ENCODE measurements at regions not wholly inside any gene's neighbourhood (a gene's known extent, or its start where the extent isn't known, plus 50 kb on each side); places are given as distances from the start of the nearest gene placed in this dataset.

DNA sequence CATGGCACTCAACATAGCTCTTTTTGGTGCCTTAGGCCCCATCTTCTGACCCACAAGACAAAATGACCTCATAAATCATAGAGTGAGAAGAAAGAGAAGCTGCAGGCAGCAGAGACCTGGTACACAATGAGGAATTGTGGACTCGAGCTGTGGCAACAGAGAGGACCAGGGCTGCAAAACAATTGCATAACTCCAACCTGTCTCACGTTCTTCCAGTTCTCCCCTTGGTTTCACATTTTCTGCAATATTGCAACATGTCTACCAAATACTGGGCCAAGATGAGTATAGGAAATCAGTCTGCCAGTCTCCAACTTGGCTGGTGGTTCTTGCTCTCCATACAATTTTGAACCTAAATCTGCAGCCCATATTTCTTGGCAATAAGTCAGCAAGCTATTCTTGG is 105.3 kb downstream of the KDR start:
- 100% methylated on average over 1 of the region's 2 CpGs for WGBS (ENCODE audit: insufficient coverage)
- no peak overlapping the region for H3K27ac ChIP-seq (ENCODE audit: low read length in 2 of 2)
- peaks cover 0 to 1% (median 0%) of the 10 kb centered on the region in 3 donors for H3K9me3 ChIP-seq (ENCODE audit: control extremely low read depth in 1 of 3, control insufficient read depth in 2 of 3, insufficient read depth in 1 of 3, low read length in 2 of 3)
- no peaks in the 10 kb centered on the region for H4K20me1 ChIP-seq (ENCODE audit: control insufficient read depth, insufficient read depth, low read length, poor library complexity, severe bottlenecking)
- H3K27me3 Mint-ChIP-seq = peaks cover 19% of the 10 kb centered on the region
- no peak overlapping the region for H2AFZ ChIP-seq (ENCODE audit: insufficient read depth, low read depth, low read length, poor library complexity, severe bottlenecking)
- ChIA-PET POLR2A (no interaction called here), CTCF (no interaction called here)
- intact Hi-C loops (cut with micrococcal nuclease) = no loop called here
- no peak overlapping the region for H3K4me3 Mint-ChIP-seq
- no peaks in the 10 kb centered on the region for H3K4me1 Mint-ChIP-seq
- no peaks in the 10 kb centered on the region for H3K9me3 Mint-ChIP-seq (ENCODE audit: insufficient read depth)
- no peak overlapping the region for H3K9ac ChIP-seq (ENCODE audit: low read length)
- no peaks in the 10 kb centered on the region for H3K79me2 ChIP-seq (ENCODE audit: control insufficient read depth, insufficient read depth, low read length)
- DNase-seq (no peak), ATAC-seq (ENCODE audit: low read depth) (no peak)
- H3K4me2 ChIP-seq (replicated peaks; ENCODE audit: low read depth, low read length, poor library complexity, severe bottlenecking) = no peak overlapping the region
- no peak overlapping the region for H3K4me3 ChIP-seq (ENCODE audit: control extremely low read depth in 1 of 5, extremely low read depth in 1 of 5, insufficient read depth in 1 of 5, low read depth in 2 of 5, low read length in 4 of 5)
- H3K36me3 ChIP-seq (replicated peaks in 1 of 2; ENCODE audit: control extremely low read depth in 1 of 2, control insufficient read depth in 1 of 2, extremely low read depth in 1 of 2, insufficient read depth in 2 of 2, low read length in 1 of 2) = no peaks in the 10 kb centered on the region
- no peaks in the 10 kb centered on the region for H3K4me1 ChIP-seq (ENCODE audit: control insufficient read depth in 2 of 2, insufficient read depth in 2 of 2, low read length in 2 of 2)
- no peak for TF ChIP-seq EZH2 (IDR thresholded peaks at IDR 0.05; ENCODE audit: borderline replicate concordance, insufficient read depth, low read depth, low read length, poor library complexity, severe bottlenecking)
- TF ChIP-seq, protein P1, sequence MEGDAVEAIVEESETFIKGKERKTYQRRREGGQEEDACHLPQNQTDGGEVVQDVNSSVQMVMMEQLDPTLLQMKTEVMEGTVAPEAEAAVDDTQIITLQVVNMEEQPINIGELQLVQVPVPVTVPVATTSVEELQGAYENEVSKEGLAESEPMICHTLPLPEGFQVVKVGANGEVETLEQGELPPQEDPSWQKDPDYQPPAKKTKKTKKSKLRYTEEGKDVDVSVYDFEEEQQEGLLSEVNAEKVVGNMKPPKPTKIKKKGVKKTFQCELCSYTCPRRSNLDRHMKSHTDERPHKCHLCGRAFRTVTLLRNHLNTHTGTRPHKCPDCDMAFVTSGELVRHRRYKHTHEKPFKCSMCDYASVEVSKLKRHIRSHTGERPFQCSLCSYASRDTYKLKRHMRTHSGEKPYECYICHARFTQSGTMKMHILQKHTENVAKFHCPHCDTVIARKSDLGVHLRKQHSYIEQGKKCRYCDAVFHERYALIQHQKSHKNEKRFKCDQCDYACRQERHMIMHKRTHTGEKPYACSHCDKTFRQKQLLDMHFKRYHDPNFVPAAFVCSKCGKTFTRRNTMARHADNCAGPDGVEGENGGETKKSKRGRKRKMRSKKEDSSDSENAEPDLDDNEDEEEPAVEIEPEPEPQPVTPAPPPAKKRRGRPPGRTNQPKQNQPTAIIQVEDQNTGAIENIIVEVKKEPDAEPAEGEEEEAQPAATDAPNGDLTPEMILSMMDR (IDR thresholded peaks at IDR 0.05) = no peak
- H3K27ac Mint-ChIP-seq = no peak overlapping the region
- H3K27me3 ChIP-seq (replicated peaks in 1 of 4; ENCODE audit: control extremely low read depth in 1 of 4, control insufficient read depth in 3 of 4, insufficient read depth in 4 of 4, low read length in 3 of 4) = no peaks in the 10 kb centered on the region

DNA sequence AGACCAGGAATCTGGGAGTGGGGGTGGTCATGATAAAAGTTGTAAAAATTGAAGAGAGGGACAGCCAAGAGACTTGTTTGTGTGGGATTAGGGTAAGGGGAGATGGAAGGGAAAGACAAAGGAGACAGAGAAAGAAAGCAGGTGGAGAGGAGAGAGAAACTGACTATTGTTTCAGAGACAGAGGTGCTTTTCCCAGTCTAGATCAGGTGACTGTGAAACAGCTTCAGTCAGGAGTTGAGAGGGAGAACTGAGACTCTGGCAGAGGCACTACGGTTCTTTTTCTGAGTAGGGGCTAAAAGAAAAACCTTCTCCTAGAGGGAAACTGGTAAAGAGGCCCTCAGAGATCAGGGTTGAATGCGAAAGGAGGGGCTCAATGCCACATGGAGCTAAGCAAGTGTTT is 106.4 kb downstream of the KDR start:
- H2AFZ ChIP-seq (ENCODE audit: insufficient read depth, low read depth, low read length, poor library complexity, severe bottlenecking) = no peak overlapping the region
- WGBS (ENCODE audit: insufficient coverage) = no CpG with 5 or more reads among the region's 2 CpGs
- no peak overlapping the region for H3K27ac ChIP-seq (ENCODE audit: low read length in 2 of 2)
- no peak overlapping the region for H3K4me3 Mint-ChIP-seq
- no peak overlapping the region for H3K9ac ChIP-seq (ENCODE audit: low read length)
- no peak overlapping the region for H3K4me2 ChIP-seq (replicated peaks; ENCODE audit: low read depth, low read length, poor library complexity, severe bottlenecking)
- no peak overlapping the region for H3K4me3 ChIP-seq (ENCODE audit: control extremely low read depth in 1 of 5, extremely low read depth in 1 of 5, insufficient read depth in 1 of 5, low read depth in 2 of 5, low read length in 4 of 5)
- peaks cover 19% of the 10 kb centered on the region for H3K27me3 Mint-ChIP-seq
- H3K4me1 Mint-ChIP-seq = no peaks in the 10 kb centered on the region
- no peaks in the 10 kb centered on the region for H3K36me3 ChIP-seq (replicated peaks in 1 of 2; ENCODE audit: control extremely low read depth in 1 of 2, control insufficient read depth in 1 of 2, extremely low read depth in 1 of 2, insufficient read depth in 2 of 2, low read length in 1 of 2)
- H3K9me3 ChIP-seq (ENCODE audit: control extremely low read depth in 1 of 3, control insufficient read depth in 2 of 3, insufficient read depth in 1 of 3, low read length in 2 of 3) = peaks cover 0 to 1% (median 0%) of the 10 kb centered on the region in 3 donors
- CTCF ChIA-PET = no interaction called here
- no peak overlapping the region for H3K27ac Mint-ChIP-seq
- intact Hi-C loops (cut with micrococcal nuclease) = no loop called here
- TF ChIP-seq, protein P1 (IDR thresholded peaks at IDR 0.05) = no peak
- no peak for TF ChIP-seq EZH2 (IDR thresholded peaks at IDR 0.05; ENCODE audit: borderline replicate concordance, insufficient read depth, low read depth, low read length, poor library complexity, severe bottlenecking)
- no peak for DNase-seq
- ATAC-seq (ENCODE audit: low read depth) = no peak
- H3K27me3 ChIP-seq (replicated peaks in 1 of 4; ENCODE audit: control extremely low read depth in 1 of 4, control insufficient read depth in 3 of 4, insufficient read depth in 4 of 4, low read length in 3 of 4) = no peaks in the 10 kb centered on the region
- H4K20me1 ChIP-seq (ENCODE audit: control insufficient read depth, insufficient read depth, low read length, poor library complexity, severe bottlenecking) = no peaks in the 10 kb centered on the region
- H3K9me3 Mint-ChIP-seq (ENCODE audit: insufficient read depth) = no peaks in the 10 kb centered on the region
- no peaks in the 10 kb centered on the region for H3K4me1 ChIP-seq (ENCODE audit: control insufficient read depth in 2 of 2, insufficient read depth in 2 of 2, low read length in 2 of 2)
- POLR2A ChIA-PET = no interaction called here
- H3K79me2 ChIP-seq (ENCODE audit: control insufficient read depth, insufficient read depth, low read length) = no peaks in the 10 kb centered on the region

Measured in B cell (primary cell).